Thyroid gland (tissue), 4 donors: ENCODE measurements at regions not wholly inside any gene's neighbourhood (a gene's known extent, or its start where the extent isn't known, plus 50 kb on each side); places are given as distances from the start of the nearest gene placed in this dataset.

Source experiments
- DNase-seq, 2 donors: peaks; one replicate each; pipeline ENCODE4 v3.0.0-alpha.2; 2019
- H3K27ac ChIP-seq, 3 donors: fragments of 200-600 bp; sonication (generic); 1 replicate in 2 of 3; 2 replicates in 1 of 3; pipeline ENCODE4 v1.5.1; 2016 to 2019; ENCODE audit warnings: mild to moderate bottlenecking in 1 of 3, moderate library complexity in 1 of 3
- H3K27me3 ChIP-seq: fragments of 200-600 bp; sonication (generic); one replicate; pipeline ENCODE4 v1.5.1; 2019
- H3K36me3 ChIP-seq, 2 donors: fragments of 200-600 bp; sonication (generic); one replicate each; pipeline ENCODE4 v1.5.1; 2016 to 2019
- H3K4me1 ChIP-seq, 2 donors: fragments of 200-600 bp; sonication (generic); one replicate each; pipeline ENCODE4 v1.5.1; 2017 to 2019
- H3K4me3 ChIP-seq, 3 donors: fragments of 200-600 bp; sonication (generic); replicated peaks in 1 of 3; 1 replicate in 2 of 3; 2 replicates in 1 of 3; pipeline ENCODE4 v1.5.1; 2016; ENCODE audit warnings: mild to moderate bottlenecking in 1 of 3
- H3K9me3 ChIP-seq: fragments of 200-600 bp; sonication (generic); one replicate; pipeline ENCODE4 v1.5.1; 2017
- CTCF ChIP-seq, 6 experiments: fragments of 200-600 bp in 3 of 6; fragments of 450-650 bp in 3 of 6; sonication (generic) in 3 of 6; IDR thresholded peaks; one replicate each; pipeline ENCODE4 v1.5.1; 2016 to 2019; ENCODE audit warnings: antibody characterized with exemption in 6 of 6, mild to moderate bottlenecking in 2 of 6, inconsistent platforms in 1 of 6, moderate library complexity in 1 of 6
- POLR2A ChIP-seq, 2 donors: fragments of 450-650 bp; IDR thresholded peaks; one replicate each; pipeline ENCODE4 v1.6.1; 2017; ENCODE audit warnings: antibody characterized with exemption in 2 of 2, mild to moderate bottlenecking in 2 of 2, moderate library complexity in 1 of 2
- WGBS, 2 donors: methylation state at CpG; one replicate each; pipeline ENCODE4 v1.1.5; 2017; 5-methylcytosine and 5-hydroxymethylcytosine counted together
- intact Hi-C: fragments of 100-400 bp; cut with DNase I; formaldehyde crosslinking; loops from one replicate; pipeline ENCODE4 v1.15.1; 2023

- no peaks in the 10 kb centered on the region for H3K4me1 ChIP-seq
- TF ChIP-seq POLR2A (IDR thresholded peaks at IDR 0.05): no peak
- no peak for TF ChIP-seq CTCF (IDR thresholded peaks at IDR 0.05)
- WGBS, 2 donors: 49 to 52% methylated on average over 5 of the region's 5 CpGs
- no peaks in the 10 kb centered on the region for H3K9me3 ChIP-seq
- no peaks in the 10 kb centered on the region for H3K27me3 ChIP-seq
- no peaks in the 10 kb centered on the region for H3K36me3 ChIP-seq
- no peak for DNase-seq
- intact Hi-C loops: no loop called here
- H3K4me3 ChIP-seq: no peak overlapping the region
- H3K27ac ChIP-seq: no peak overlapping the region
Measured at GRCh38 chr11:127109796-127110480, 109.4 kb upstream of the KIRREL3 start.

- Histone ChIP-seq H3K27ac (no peak overlapping the region), H3K36me3 (no peaks in the 10 kb centered on the region), H3K9me3 (no peaks in the 10 kb centered on the region), H3K4me1 (no peaks in the 10 kb centered on the region), H3K27me3 (no peaks in the 10 kb centered on the region), H3K4me3 (no peak overlapping the region)
- DNase-seq: no peak
- WGBS, 2 donors: 79 to 83% methylated on average over 3 of the region's 3 CpGs
- intact Hi-C loops: no loop called here
- TF ChIP-seq CTCF (IDR thresholded peaks at IDR 0.05) (no peak), POLR2A (IDR thresholded peaks at IDR 0.05) (no peak)
Measured at GRCh38 chr11:127108838-127109237, 108.3 kb upstream of the KIRREL3 start.

- no peak for TF ChIP-seq CTCF (IDR thresholded peaks at IDR 0.05)
- TF ChIP-seq POLR2A (IDR thresholded peaks at IDR 0.05): no peak
- DNase-seq: peak in 1 of 2 donors; percentile 13
- Histone ChIP-seq H3K27me3 (no peaks in the 10 kb centered on the region), H3K36me3 (no peaks in the 10 kb centered on the region), H3K4me1 (no peaks in the 10 kb centered on the region), H3K9me3 (no peaks in the 10 kb centered on the region), H3K4me3 (no peak overlapping the region), H3K27ac (no peak overlapping the region)
- 44 to 50% methylated on average over 2 of the region's 2 CpGs for WGBS, 2 donors
- intact Hi-C loops: no loop called here
Measured at GRCh38 chr11:127106938-127107337, 106.4 kb upstream of the KIRREL3 start.

- WGBS, 2 donors: 43 to 44% methylated on average over 15 of the region's 15 CpGs
- Histone ChIP-seq H3K27ac (no peak overlapping the region), H3K9me3 (no peaks in the 10 kb centered on the region), H3K4me1 (no peaks in the 10 kb centered on the region), H3K4me3 (no peak overlapping the region), H3K27me3 (no peaks in the 10 kb centered on the region), H3K36me3 (no peaks in the 10 kb centered on the region)
- intact Hi-C loops: no loop called here
- TF ChIP-seq CTCF (IDR thresholded peaks at IDR 0.05): no peak
- TF ChIP-seq POLR2A (IDR thresholded peaks at IDR 0.05): no peak
- peak; percentile 17 to 41 for DNase-seq
Measured at GRCh38 chr11:127105593-127106541, 105.3 kb upstream of the KIRREL3 start.
